HG02938 (cell line): ENCODE measurements at regions not wholly inside any gene's neighbourhood (a gene's known extent, or its start where the extent isn't known, plus 50 kb on each side); places are given as distances from the start of the nearest gene placed in this dataset.

Experiments
- ATAC-seq: cut with Tn5 transposase; IDR thresholded peaks from one replicate; pipeline ENCODE4 v1.9.1; 2021; ENCODE audit warnings: mild to moderate bottlenecking, moderate library complexity; ENCODE audit not compliant: unreplicated experiment

- ATAC-seq = no peak
These were observed 82.9 kb upstream of the KCNIP4 start for GRCh38 chr4:22031423-22031822.

- ATAC-seq = no peak
These were observed 82.3 kb upstream of the KCNIP4 start for GRCh38 chr4:22030881-22031280.

GRCh38 chr4:22030307-22030706, 81.7 kb upstream of the KCNIP4 start:
- ATAC-seq = no peak

- no peak for ATAC-seq
These were observed 81.2 kb upstream of the KCNIP4 start for GRCh38 chr4:22029803-22030202.

- no peak for ATAC-seq
These were observed 72.5 kb upstream of the KCNIP4 start for GRCh38 chr4:22021106-22021505.

- no peak for ATAC-seq
These were observed 71.6 kb upstream of the KCNIP4 start for GRCh38 chr4:22020129-22020528.

GRCh38 chr4:22019676-22020075, 71.1 kb upstream of the KCNIP4 start:
- ATAC-seq = no peak

GRCh38 chr4:22014222-22014741, 65.7 kb upstream of the KCNIP4 start:
- no peak for ATAC-seq

- no peak for ATAC-seq
These were observed 55.3 kb upstream of the KCNIP4 start for GRCh38 chr4:22003878-22004277.
